Astrocyte of the cerebellum (primary cell): ENCODE measurements at regions not wholly inside any gene's neighbourhood (a gene's known extent, or its start where the extent isn't known, plus 50 kb on each side); places are given as distances from the start of the nearest gene placed in this dataset.

Experiments used
- DNase-seq: peaks from one replicate; pipeline ENCODE4 v3.0.0-alpha.2; 2011; ENCODE audit warnings: low read depth
- H3K4me3 ChIP-seq: 2 replicates; pipeline ENCODE4 v1.5.1; 2011; ENCODE audit warnings: mild to moderate bottlenecking, low read depth, low read length, moderate library complexity
- in situ Hi-C: cut with HindIII; loops from 2 replicates; pipeline ENCODE4 v1.10.0; 2017; ENCODE audit warnings: low sequenced_read_pairs
- TF ChIP-seq, protein P1 (sequence below): IDR thresholded peaks from 2 replicates; pipeline ENCODE4 v1.5.1; 2012; ENCODE audit warnings: low read length, low read depth, moderate library complexity, mild to moderate bottlenecking; ENCODE audit errors: missing control alignments

DNA sequence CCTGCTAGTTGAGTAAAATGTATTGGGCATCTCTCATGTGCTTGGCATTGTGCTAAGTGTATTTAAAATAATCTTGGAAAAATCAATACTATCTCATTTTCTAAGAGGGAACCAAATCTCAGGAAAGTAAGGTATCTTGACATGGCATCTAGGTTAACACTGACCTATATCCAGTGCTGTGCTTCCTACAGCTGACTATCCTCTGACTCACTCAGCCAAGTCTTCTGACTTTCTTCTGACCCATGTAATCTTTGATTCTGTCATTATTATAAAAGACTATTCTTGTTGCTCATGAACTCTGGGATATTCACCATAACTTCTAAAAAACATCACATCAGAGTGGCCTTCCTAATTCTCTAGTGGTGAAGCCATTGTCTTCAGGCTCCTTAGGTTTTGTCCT is 304.1 kb upstream of the TENM4 start:
- TF ChIP-seq, protein P1, sequence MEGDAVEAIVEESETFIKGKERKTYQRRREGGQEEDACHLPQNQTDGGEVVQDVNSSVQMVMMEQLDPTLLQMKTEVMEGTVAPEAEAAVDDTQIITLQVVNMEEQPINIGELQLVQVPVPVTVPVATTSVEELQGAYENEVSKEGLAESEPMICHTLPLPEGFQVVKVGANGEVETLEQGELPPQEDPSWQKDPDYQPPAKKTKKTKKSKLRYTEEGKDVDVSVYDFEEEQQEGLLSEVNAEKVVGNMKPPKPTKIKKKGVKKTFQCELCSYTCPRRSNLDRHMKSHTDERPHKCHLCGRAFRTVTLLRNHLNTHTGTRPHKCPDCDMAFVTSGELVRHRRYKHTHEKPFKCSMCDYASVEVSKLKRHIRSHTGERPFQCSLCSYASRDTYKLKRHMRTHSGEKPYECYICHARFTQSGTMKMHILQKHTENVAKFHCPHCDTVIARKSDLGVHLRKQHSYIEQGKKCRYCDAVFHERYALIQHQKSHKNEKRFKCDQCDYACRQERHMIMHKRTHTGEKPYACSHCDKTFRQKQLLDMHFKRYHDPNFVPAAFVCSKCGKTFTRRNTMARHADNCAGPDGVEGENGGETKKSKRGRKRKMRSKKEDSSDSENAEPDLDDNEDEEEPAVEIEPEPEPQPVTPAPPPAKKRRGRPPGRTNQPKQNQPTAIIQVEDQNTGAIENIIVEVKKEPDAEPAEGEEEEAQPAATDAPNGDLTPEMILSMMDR: no peak
- no peak overlapping the region for H3K4me3 ChIP-seq
- DNase-seq: no peak
- in situ Hi-C loops: no loop called here

GRCh38 chr11:79742176-79742575 is 301.3 kb upstream of the TENM4 start:
- no peak for DNase-seq
- TF ChIP-seq, protein P1: no peak
- in situ Hi-C loops: no loop called here
- H3K4me3 ChIP-seq: no peak overlapping the region

DNA sequence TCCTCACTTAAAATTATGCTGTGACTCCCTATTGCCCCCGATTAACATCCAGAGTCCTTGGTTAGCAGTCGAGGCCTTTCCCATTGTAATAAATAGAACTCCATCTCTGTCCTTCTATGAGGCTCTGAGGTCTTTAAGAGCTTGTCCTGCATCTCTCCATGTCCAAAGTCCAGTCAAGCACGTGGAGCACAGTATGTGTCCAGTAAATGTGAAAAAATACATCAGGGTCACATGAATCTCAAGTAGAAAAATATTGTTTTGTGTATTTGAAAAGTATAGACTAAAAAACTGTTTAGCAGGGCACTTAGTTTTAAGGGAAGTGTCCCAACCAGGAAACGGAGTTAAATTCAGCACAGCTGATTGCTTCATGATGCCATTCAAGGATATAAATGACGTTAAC is 298.8 kb upstream of the TENM4 start:
- TF ChIP-seq, protein P1: no peak
- H3K4me3 ChIP-seq: no peak overlapping the region
- in situ Hi-C loops: no loop called here
- DNase-seq: no peak

GRCh38 chr11:79727221-79727620 is 286.4 kb upstream of the TENM4 start:
- TF ChIP-seq, protein P1: no peak
- no peak for DNase-seq
- in situ Hi-C loops: no loop called here
- H3K4me3 ChIP-seq: no peak overlapping the region

DNA sequence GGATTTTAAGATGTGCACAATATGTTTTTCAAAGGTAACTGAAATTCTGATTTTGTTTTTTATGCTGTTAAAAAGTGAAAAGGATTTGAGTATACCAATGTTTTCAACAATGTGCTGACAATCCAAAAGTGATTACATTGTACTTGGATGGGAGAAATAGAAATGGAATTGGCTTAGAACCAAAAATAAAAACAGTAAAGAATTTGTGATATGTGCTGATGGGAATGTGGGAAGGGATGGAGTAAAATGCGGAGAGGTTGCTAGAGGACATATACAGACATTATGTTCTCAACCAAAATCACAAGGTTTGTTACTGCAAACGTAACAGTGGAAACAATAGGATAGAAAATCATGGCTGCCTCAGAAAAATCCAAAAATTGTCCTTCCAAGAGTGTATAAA is 279.3 kb upstream of the TENM4 start:
- no peak overlapping the region for H3K4me3 ChIP-seq
- TF ChIP-seq, protein P1: no peak
- DNase-seq: no peak
- in situ Hi-C loops: no loop called here

DNA sequence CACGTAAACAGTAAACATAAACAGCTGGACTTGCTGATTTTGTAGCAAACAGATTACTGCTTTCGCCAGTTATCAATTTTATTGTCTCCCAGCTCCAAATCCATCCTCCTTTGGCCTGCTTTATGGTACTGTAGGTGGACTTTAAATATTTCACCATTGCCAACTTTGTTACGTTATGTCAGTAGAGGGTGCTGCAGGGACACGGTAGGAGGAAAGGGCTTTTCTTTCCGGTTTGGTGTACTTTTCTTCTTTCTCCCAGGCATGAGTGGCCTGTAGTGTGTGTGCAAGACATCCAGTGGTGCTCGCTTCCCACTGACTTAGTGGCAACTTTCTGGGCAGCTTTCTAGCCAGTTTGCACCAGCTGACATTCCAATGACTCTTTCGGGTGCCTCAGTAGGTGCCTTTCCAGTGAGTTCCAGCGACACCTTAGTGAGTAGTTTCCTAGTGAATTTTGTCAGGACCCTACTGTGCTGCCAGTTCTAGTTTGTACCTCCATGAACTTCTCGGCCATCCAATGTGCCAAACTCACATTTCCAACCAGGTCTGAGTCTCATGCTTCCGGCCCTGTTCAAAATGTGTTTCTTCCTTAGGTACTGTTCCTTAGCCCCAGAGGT is 267.6 kb upstream of the TENM4 start:
- H3K4me3 ChIP-seq: no peak overlapping the region
- in situ Hi-C loops: no loop called here
- DNase-seq: peak; percentile 15
- TF ChIP-seq, protein P1: peak; percentile 62
